Esophagus squamous epithelium (tissue), 5 donors: ENCODE measurements at regions not wholly inside any gene's neighbourhood (a gene's known extent, or its start where the extent isn't known, plus 50 kb on each side); places are given as distances from the start of the nearest gene placed in this dataset.

Experiments
- DNase-seq: peaks from one replicate; lab custom pipeline; 2025; lab: John Stamatoyannopoulos, UW
- H3K27ac ChIP-seq, 4 donors: fragments of 200-600 bp; sonication (generic); one replicate each; pipeline ENCODE4 v1.5.1; 2016 to 2019; ENCODE audit warnings: mild to moderate bottlenecking in 1 of 4
- H3K27me3 ChIP-seq, 4 donors: fragments of 200-600 bp; sonication (generic); 1 replicate in 3 of 4; 2 replicates in 1 of 4; pipeline versions ENCODE4 v1.5.1 to v1.6.0; 2017 to 2021; ENCODE audit warnings: antibody characterized with exemption in 1 of 4
- H3K36me3 ChIP-seq, 3 donors: fragments of 200-600 bp; sonication (generic); one replicate each; pipeline ENCODE4 v1.5.1; 2016 to 2019
- H3K4me1 ChIP-seq, 3 donors: fragments of 200-600 bp; sonication (generic); one replicate each; pipeline ENCODE4 v1.5.1; 2017 to 2019
- H3K4me3 ChIP-seq, 4 donors: fragments of 200-600 bp; sonication (generic); 1 replicate in 3 of 4; 2 replicates in 1 of 4; pipeline ENCODE4 v1.5.1; 2016 to 2019; ENCODE audit warnings: mild to moderate bottlenecking in 2 of 4, moderate library complexity in 1 of 4
- H3K9me3 ChIP-seq, 3 donors: fragments of 200-600 bp; sonication (generic); one replicate each; pipeline ENCODE4 v1.5.1; 2016 to 2019
- POLR2A ChIP-seq, 4 donors: fragments of 450-650 bp; IDR thresholded peaks; one replicate each; pipeline ENCODE4 v1.6.1; 2017; ENCODE audit warnings: antibody characterized with exemption in 4 of 4, mild to moderate bottlenecking in 4 of 4, moderate library complexity in 3 of 4
- WGBS, 2 donors: methylation state at CpG; one replicate each; pipeline ENCODE4 v1.1.5; 2018; 5-methylcytosine and 5-hydroxymethylcytosine counted together
- intact Hi-C: fragments of 100-400 bp; cut with DNase I; formaldehyde crosslinking; loops from one replicate; pipeline ENCODE4 v1.15.0; 2022
- TF ChIP-seq, protein P1 (sequence below), 6 experiments: fragments of 450-650 bp in 4 of 6; fragments of 200-600 bp in 2 of 6; sonication (generic) in 2 of 6; IDR thresholded peaks; one replicate each; pipeline ENCODE4 v1.5.1; 2016 to 2019; ENCODE audit warnings: antibody characterized with exemption in 6 of 6, mild to moderate bottlenecking in 4 of 6, moderate library complexity in 4 of 6
- donor health status: DM: yes; HTN: yes; CAD: no.

DNA sequence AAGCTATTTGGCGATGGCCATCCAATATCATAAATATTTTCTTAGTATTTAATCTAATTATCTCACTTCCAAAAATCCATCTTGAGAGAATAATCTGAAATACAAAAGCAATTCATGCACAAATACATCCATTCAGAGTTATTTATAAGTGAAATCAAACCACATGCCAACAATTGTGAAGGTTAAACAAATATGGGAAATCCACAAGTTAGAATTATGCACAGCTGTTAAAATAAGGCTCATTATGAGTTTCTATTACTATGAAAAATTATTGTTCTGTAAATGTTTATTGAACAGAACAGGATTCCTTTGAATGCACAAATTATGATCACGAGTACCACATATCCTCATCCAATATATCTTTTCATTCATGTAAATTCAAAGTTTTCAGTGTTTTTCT, 267.7 kb downstream of the PLOD2 start:
- Histone ChIP-seq H3K9me3 (no peaks in the 10 kb centered on the region), H3K4me1 (peaks cover 0 to 18% (median 3%) of the 10 kb centered on the region in 3 donors), H3K27ac (no peak overlapping the region), H3K36me3 (no peaks in the 10 kb centered on the region), H3K4me3 (no peak overlapping the region), H3K27me3 (peaks cover 0 to 45% (median 0%) of the 10 kb centered on the region in 4 donors)
- intact Hi-C loops: no loop called here
- TF ChIP-seq, protein P1, sequence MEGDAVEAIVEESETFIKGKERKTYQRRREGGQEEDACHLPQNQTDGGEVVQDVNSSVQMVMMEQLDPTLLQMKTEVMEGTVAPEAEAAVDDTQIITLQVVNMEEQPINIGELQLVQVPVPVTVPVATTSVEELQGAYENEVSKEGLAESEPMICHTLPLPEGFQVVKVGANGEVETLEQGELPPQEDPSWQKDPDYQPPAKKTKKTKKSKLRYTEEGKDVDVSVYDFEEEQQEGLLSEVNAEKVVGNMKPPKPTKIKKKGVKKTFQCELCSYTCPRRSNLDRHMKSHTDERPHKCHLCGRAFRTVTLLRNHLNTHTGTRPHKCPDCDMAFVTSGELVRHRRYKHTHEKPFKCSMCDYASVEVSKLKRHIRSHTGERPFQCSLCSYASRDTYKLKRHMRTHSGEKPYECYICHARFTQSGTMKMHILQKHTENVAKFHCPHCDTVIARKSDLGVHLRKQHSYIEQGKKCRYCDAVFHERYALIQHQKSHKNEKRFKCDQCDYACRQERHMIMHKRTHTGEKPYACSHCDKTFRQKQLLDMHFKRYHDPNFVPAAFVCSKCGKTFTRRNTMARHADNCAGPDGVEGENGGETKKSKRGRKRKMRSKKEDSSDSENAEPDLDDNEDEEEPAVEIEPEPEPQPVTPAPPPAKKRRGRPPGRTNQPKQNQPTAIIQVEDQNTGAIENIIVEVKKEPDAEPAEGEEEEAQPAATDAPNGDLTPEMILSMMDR (IDR thresholded peaks at IDR 0.05): no peak
- TF ChIP-seq POLR2A (IDR thresholded peaks at IDR 0.05): no peak
- 49 to 60% methylated on average over 2 of the region's 2 CpGs for WGBS, 2 donors
- no peak for DNase-seq

DNA sequence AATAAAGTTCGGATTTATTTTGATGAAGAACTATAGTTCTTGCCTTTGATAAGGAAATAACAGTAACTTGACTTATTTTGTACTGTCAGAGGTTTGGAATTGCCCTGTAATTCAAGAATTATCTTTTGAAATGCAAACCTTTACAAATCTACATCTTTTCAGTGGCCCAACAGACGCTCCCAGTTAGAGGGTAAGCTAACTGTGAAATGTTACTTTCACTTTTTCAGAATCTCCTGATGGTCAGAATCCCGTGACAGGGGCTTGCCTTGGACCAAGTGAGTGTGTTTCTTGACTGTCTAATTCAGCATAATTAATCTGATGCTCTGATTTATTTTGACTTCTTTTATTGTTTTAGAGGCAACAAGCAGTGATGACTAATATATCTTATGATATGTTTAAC, 262.5 kb downstream of the PLOD2 start:
- Histone ChIP-seq H3K36me3 (no peaks in the 10 kb centered on the region), H3K27me3 (peaks cover 0 to 22% (median 1%) of the 10 kb centered on the region in 4 donors), H3K9me3 (no peaks in the 10 kb centered on the region), H3K27ac (peak overlapping the region in 1 of 4 donors; percentile 13), H3K4me1 (peaks cover 0 to 34% (median 10%) of the 10 kb centered on the region in 3 donors), H3K4me3 (peak overlapping the region in 1 of 4 donors; percentile 24)
- intact Hi-C loops: no loop called here
- no peak for DNase-seq
- 45 to 54% methylated on average over 3 of the region's 3 CpGs for WGBS, 2 donors
- TF ChIP-seq POLR2A (IDR thresholded peaks at IDR 0.05): no peak
- TF ChIP-seq, protein P1 (IDR thresholded peaks at IDR 0.05): no peak

DNA sequence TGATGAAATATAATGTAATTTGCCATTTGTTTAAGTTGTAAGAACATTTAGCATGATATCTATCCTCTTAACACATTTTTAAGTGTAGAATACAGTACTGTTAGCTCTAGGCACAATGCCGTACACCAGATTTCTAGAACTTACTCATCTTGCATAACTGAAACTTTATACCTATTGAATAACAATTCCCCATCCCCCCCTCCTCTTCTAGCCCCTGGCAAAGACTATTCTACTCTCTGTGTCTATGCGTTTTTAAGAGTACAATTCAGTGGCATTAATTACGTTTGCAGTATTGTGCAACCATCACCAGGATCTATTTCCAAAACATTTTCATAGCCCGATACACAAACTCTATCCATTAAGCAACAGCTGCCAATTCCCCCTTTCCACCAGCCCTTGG, 261.7 kb downstream of the PLOD2 start:
- Histone ChIP-seq H3K36me3 (no peaks in the 10 kb centered on the region), H3K4me3 (no peak overlapping the region), H3K27me3 (peaks cover 0 to 25% (median 1%) of the 10 kb centered on the region in 4 donors), H3K4me1 (peaks cover 0 to 34% (median 10%) of the 10 kb centered on the region in 3 donors), H3K9me3 (no peaks in the 10 kb centered on the region), H3K27ac (no peak overlapping the region)
- WGBS, 2 donors: 30 to 40% methylated on average over 4 of the region's 4 CpGs
- DNase-seq: no peak
- intact Hi-C loops: no loop called here
- TF ChIP-seq POLR2A (IDR thresholded peaks at IDR 0.05): no peak
- TF ChIP-seq, protein P1 (IDR thresholded peaks at IDR 0.05): no peak

DNA sequence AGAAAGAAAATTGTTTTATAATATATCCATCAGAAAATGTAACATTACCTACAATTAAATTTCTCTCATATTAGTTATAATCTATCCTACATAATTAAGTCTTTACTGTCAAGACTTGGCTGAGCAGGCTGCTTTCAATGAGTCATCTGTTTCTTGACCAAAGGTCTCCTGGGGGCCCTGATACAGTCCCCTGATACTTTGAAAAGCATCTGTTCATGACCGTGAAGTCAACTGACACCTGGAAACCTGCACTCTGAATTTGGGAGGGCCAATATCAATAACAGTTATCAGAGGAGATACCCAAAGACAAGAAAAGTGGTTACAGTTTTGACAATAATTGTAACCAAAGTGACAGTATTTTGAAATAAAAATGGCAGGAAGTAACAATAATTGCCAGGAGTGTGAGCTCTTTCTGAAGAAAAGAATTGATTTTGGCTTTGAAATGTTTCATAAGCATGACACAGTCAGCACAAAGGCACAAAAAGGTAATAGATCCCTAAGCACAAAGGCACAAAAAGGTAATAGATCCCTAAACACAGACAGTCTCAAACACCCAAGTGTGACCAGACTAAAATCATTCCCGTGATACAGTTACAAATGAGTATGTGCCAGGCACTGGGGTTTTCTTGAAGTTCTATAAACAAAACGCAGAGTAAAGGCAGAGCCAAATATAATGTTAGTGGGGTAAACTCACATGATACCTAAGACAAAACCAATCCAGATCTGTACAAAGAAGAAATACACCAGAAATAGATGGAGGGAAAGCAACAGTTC, 260.7 kb downstream of the PLOD2 start:
- intact Hi-C loops: no loop called here
- peaks cover 0 to 20% (median 1%) of the 10 kb centered on the region in 4 donors for H3K27me3 ChIP-seq
- no peaks in the 10 kb centered on the region for H3K36me3 ChIP-seq
- H3K4me1 ChIP-seq: peaks cover 0 to 34% (median 10%) of the 10 kb centered on the region in 3 donors
- WGBS, 2 donors: 52 to 67% methylated on average over 3 of the region's 3 CpGs
- no peak overlapping the region for H3K27ac ChIP-seq
- TF ChIP-seq, protein P1 (IDR thresholded peaks at IDR 0.05): no peak
- TF ChIP-seq POLR2A (IDR thresholded peaks at IDR 0.05): no peak
- H3K9me3 ChIP-seq: no peaks in the 10 kb centered on the region
- no peak overlapping the region for H3K4me3 ChIP-seq
- no peak for DNase-seq

DNA sequence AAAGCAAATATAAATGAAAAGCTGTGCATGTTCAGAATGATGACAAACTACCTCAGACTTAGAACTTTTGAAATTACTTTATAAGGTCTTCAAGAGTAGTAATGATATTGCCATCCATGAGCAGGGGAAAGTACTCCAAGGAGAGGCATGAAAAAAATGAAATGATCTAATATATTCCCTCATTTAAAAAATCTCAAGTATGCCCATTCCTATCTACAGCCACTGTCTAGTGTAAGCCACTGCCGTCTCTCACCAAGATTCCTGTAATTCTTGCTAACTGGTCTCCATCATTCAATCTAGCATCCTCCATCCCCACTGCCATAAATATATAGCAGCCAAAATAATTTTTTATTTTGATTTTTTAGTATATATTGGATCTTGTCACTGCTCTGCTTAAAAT, 258.8 kb downstream of the PLOD2 start:
- Histone ChIP-seq H3K27ac (no peak overlapping the region), H3K4me1 (peaks cover 0 to 22% (median 8%) of the 10 kb centered on the region in 3 donors), H3K9me3 (no peaks in the 10 kb centered on the region), H3K4me3 (no peak overlapping the region), H3K27me3 (peaks cover 0 to 14% (median 1%) of the 10 kb centered on the region in 4 donors), H3K36me3 (no peaks in the 10 kb centered on the region)
- TF ChIP-seq POLR2A (IDR thresholded peaks at IDR 0.05): no peak
- TF ChIP-seq, protein P1 (IDR thresholded peaks at IDR 0.05): no peak
- 0 to 38% methylated on average over 1 of the region's 1 CpG for WGBS, 2 donors
- DNase-seq: no peak
- intact Hi-C loops: no loop called here
